HG03442 (cell line): ENCODE measurements at regions not wholly inside any gene's neighbourhood (a gene's known extent, or its start where the extent isn't known, plus 50 kb on each side); places are given as distances from the start of the nearest gene placed in this dataset.

Source experiments
- ATAC-seq: cut with Tn5 transposase; IDR thresholded peaks from one replicate; pipeline ENCODE4 v1.9.1; 2021; ENCODE audit warnings: mild to moderate bottlenecking, moderate library complexity; ENCODE audit not compliant: unreplicated experiment

GRCh38 chr10:33455029-33455428 lies 120.6 kb upstream of the NRP1 start:
- ATAC-seq = no peak

DNA sequence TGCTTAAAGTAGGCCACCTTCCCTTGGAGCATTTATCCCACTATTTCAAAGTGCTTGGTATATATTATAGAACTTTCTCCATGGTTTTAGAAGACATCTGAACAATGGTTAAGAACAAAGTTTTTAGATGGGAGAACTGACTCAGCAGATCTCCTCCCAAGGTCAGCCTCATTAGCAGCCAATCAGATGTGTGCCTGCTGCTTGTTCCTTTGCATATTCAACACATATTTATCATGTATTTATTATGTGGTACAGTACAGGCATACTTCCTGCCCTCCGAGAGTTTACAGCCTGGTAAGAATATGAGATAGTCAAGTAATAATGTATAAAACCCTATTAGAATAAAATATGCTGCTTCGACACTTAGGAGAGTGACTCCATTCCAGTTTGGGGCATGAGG lies 120.1 kb upstream of the NRP1 start:
- ATAC-seq = no peak

- no peak for ATAC-seq
These were observed 118.9 kb upstream of the NRP1 start for GRCh38 chr10:33453081-33454025.

DNA sequence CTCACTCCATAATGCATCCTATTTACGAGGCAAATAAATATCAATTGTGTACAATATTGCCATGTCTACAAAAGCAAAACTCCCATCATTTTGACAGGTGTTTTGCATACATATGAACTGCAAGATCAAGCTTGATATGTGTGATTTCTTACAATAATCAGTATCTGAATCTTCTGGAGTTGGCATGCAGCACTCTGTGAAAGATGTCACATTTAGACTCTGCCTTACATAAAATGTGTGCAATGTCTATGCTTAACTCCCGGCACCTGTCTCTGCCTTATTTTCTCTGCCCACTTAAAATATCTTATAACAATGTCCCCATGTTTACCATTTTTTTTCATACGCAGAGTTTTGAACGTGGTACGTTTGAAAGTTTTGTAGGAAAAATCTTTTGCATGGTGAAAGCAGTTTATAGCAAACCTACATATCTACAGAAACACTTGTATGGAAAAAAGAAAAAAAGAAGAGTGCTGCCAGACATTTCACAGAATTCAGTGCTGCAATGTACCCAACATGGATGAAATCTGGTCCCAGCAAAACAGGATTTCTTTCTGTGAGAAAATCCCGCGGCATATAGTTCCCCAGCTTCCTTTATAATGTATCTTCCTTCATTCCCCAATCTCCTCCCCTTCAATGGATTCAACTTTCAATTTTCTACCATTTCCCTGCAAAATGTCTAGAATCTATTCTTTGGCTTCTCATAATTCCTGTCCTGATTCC lies 114.1 kb upstream of the NRP1 start:
- ATAC-seq = no peak

DNA sequence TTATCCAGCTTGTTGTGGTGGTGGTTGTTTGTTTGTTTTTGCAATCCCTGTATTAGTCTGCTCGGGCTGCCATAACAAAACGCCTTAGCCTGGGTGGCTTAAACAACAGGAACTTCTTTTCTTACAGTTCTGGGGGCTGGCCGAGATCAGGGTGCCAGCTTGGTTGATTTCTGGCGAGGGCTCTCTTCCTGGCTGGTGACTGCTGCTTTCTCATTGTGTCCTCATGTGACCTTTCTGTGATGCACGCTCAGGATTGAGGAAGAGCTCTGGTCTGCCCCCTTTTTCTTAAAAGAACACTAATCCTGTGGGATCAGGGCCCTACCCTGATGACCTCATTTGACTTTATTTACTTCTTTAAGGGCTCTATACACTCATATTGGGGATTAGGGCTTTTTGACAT lies 107.1 kb upstream of the NRP1 start:
- ATAC-seq = no peak

- ATAC-seq = no peak
These were observed 100.5 kb upstream of the NRP1 start for GRCh38 chr10:33434933-33435332.

DNA sequence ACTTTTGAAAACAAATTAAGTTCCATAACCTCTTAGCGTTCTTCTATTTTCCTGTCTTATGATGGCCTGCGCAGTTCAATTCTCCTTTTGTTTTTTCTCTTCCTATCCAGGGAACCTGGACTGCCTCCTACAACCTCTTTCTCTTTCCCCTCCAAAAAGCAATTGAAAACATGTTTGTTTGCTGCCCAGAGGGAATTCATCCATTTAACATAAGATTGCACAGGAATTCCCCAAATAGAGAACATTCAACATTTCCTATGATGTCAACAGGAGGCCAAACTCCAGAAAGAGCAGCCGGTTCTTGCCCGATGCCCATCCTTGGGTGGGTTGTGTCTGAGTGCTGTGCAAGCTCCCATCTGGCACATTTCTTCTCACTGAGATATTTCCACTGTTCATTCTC lies 94.2 kb upstream of the NRP1 start:
- no peak for ATAC-seq

GRCh38 chr10:33423154-33423529 lies 88.7 kb upstream of the NRP1 start:
- no peak for ATAC-seq

DNA sequence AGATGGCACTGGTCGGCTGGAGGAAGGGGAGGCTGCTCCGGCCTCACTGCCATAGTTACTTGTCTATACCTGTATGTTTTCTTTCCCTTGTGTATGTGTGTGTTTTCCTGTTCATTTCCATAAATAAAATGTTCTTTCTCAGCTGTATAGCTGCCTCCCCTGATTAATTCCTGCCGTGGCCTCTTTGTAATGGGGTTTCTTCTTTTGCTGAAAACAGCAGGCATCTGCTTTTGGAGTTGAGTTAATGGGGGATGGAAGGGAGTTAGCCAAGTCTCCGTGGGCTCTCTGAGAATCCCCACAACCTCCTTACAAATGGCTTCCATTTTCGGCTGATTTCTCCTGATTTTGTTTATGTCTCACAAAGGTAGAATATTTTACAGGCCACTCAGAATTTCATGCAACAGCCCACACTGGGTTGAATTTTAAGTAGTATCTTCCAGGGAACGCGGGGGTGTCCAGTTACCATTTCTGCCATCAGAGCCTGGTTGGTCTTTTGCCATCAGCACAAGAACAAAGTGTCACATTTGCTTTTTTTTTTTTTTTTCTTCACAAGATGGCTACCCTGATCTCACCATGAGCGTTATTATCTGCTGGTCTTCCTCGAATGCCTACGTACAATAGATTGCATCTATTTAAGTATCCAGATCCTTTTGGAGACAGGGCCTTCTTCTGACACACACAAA lies 88.1 kb upstream of the NRP1 start:
- ATAC-seq = no peak

- ATAC-seq = no peak
These were observed 87.5 kb upstream of the NRP1 start for GRCh38 chr10:33421789-33422462.

DNA sequence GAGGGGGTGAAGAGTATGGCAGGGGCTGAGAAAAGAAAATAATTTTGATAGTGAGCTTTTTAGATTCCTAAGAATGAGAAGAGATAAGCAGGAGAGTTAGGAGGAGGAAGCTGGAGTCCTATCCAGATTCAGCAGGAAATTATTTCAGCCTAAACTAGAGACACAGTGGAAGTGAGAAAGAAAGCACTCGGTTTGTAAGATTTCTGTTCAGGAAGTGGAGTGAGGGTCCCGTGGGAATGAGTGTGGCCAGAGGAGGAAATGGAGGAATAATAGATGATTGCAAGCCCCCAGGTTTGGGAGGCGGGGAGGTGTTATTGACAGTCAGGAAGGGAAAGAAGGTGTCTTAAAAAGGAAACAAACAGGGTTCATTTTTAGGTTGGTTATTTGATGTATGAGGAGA lies 84.8 kb upstream of the NRP1 start:
- no peak for ATAC-seq

GRCh38 chr10:33418301-33418700 lies 83.8 kb upstream of the NRP1 start:
- ATAC-seq = no peak

DNA sequence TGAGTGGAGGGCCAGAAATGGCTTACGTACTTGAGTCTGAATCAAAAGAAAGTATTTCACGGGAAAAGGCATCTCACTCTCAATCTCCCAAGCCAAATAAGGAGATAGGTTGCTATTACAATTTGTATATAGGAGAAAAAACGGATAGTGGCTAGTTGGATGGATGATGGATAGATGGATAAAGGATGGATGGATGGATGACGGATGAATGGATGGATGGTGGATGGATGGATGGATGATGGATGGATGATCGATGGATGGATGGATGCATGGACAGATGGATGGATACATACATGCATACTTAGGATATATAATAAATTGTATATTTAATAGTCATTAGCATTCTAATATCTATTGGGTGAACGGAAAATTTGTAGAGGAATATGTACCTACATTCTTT lies 82.2 kb upstream of the NRP1 start:
- no peak for ATAC-seq

DNA sequence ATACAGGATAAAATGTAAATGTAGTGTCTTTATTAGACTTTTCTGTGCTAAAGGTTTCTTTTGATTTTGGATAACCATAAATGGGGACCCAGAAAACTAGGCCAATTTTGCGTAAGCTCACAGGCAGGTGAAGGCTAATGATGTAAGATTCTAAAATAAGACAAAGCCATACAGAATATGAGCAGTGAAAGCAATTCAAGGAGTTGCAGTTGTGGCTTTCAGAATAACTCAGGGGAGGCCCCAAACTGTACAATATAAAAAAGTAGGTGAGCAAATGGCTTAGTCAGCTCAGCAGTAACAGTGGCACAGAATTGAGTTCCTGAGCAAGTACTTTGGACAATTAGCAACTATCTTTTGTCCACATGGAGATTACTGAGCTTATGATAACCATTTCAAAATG lies 81.7 kb upstream of the NRP1 start:
- ATAC-seq = peak; percentile 85

DNA sequence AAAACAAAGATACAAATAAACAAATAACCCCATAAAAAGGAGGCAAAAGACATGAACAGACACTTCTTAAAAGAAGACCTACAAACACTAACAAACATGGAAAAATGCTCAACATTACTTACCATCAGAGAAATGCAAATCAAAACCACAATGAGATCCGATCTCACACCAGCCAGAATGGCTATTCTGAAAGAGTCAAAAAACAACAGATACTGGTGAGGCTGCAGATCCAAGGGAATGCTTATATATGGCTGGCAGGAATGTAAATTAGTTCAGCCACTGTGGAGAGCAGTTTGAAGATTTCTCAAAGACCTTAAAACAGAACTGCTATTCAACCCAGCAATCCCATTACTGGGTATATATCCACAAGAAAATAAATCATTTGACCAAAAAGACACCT lies 80.4 kb upstream of the NRP1 start:
- no peak for ATAC-seq

DNA sequence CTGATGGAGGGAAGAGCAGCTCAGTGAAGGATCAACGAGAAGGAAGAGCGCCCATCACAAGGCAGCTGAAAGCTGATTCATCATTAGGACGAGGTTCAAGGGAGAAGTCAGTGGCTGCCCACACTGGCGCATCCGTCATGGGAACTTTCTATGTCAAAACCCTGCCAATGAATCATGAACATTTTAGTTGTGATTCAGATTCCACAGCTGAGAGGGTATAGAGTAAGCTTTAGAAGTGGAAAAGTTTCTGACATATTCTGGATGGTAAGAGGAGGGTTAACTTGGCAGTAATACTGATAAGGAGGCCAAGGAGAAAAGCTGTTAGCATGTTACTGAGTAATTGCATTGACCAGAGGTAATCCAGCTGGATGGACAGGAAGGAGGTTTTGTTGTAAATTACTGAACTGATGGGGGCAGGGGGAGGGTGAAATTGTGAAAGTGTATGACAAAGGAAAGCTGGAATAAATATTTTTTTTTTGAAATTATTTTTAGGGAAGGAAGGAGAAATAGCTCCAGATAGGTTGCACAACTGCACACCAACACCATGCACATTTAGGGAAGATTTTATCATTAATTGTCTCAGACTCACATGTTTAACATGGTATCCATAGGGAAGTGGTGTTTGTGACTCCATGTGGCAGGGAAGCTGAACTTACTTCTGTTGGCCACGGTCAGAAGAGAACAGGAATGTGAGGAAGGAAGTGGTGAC lies 78.3 kb upstream of the NRP1 start:
- ATAC-seq = no peak

GRCh38 chr10:33412241-33412640 lies 77.8 kb upstream of the NRP1 start:
- no peak for ATAC-seq

DNA sequence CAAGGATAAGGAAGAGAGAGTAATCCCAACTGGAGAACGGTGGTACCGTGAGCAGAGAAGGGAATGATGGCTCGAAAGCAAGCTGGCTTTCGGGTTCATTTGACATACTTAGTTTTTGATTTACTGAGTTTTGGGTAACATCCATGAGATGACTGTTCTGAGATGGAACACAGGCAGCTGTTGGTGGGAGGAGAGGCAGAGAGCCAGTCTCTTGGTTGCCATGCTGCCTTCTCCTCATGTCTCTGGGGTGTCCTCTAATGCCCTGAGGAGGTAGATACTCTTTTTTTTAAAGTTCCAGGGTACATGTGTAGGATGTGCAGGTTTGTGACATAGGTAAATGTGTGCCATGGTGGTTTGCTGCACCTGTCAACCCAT lies 76.4 kb upstream of the NRP1 start:
- ATAC-seq = no peak

DNA sequence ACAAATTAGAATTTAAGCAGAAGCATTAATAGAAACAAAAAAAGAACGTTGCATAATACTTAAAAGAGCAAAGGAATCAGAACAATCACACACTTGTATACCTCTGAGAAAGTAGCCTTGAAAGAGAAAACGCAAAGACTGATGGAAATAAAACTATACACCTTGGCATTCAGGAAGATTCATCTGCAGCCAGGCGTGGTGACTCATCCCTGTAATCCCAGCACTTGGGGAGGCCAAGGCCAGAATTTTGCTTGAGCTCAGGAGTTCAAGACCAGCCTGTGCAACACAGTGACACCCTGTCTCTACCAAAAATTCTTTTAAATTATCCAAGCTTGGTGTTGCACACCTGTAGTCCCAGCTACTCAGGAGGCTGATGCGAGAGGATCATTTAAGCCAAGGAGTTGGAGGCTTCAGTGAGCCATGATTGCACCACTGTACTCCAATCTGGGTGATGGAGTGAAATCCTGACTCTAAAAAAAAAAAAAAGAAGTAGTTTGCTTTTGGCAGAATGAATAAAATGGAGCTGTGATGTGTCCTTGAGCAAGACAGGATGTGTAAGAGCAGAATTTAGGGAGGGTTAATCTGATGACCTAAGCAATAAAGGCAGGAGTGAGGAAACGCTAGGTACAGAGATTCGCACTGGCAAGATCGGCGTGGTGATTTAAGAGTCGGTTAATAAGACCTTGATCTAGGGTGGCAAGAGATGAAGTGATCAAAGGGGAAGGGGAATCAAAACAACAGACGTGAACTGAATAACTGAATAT lies 75.8 kb upstream of the NRP1 start:
- ATAC-seq = no peak

GRCh38 chr10:33406596-33406995 lies 72.1 kb upstream of the NRP1 start:
- no peak for ATAC-seq
